GM21737 (cell line): ENCODE measurements at regions not wholly inside any gene's neighbourhood (a gene's known extent, or its start where the extent isn't known, plus 50 kb on each side); places are given as distances from the start of the nearest gene placed in this dataset.

Source experiments
- ATAC-seq: cut with Tn5 transposase; IDR thresholded peaks from one replicate; pipeline ENCODE4 v1.9.1; 2021; ENCODE audit warnings: mild to moderate bottlenecking, moderate library complexity; ENCODE audit not compliant: unreplicated experiment

DNA sequence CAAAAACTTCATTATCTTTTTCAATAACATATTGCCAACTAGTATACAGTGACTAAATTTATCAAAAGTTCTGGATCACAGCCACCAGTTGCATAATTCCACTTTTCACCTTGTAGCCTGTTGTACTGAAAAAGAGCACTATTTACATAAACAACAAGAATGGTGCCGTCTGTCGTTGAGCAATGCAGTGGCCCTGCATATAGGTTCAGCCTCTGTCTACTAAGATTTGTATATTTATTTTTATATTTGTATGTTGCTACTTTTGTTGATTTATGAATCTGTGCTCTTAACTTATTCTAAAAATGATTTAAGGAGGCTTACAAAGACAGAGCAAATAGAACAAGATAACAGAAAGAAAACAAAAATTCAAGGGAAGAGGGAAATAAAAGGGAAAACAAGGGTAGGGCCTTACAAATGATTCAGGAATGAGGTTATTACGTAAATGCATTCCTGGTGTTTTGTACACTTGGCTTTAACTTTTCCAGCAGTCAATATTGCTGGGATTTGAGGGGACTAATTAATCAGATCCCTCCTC, 257.6 kb upstream of the STT3B start:
- ATAC-seq: no peak

DNA sequence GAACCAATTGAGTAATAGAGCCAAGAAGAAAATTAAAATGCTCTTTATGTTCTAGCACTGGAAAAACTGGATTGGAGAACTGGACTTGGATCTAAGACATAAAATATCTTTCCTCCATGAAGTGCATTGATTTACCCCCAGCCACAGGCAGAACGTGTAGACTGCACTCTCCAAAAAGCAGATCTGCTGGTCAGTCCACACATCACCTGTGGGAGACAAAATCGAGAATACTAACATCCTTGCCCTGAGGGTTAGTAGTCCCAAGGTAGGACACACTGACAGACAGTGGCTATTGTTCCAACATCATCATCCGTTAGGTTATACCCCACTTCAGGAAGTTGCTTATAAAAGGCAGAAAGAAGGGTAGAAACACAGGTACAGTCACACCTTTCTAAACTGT, 257.1 kb upstream of the STT3B start:
- ATAC-seq: no peak

DNA sequence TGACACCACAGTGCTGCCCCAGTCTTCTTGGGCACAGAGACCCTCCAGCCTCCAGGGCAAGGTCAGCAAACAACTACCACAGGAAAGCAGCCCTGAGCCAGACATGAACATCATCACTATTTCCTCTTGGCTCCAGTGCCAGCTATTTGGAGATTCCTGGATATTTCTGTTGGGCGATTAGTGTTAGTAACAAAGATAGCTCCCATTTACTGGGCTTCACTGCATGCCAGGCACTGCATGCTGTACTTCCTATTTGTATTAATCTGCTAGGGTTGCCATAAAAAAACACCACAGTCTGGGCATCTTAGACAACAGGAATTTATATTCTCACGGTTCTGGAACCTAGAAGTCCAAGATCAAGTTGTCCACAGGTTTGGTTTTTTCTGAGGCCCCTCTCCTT, 255.1 kb upstream of the STT3B start:
- ATAC-seq: no peak

DNA sequence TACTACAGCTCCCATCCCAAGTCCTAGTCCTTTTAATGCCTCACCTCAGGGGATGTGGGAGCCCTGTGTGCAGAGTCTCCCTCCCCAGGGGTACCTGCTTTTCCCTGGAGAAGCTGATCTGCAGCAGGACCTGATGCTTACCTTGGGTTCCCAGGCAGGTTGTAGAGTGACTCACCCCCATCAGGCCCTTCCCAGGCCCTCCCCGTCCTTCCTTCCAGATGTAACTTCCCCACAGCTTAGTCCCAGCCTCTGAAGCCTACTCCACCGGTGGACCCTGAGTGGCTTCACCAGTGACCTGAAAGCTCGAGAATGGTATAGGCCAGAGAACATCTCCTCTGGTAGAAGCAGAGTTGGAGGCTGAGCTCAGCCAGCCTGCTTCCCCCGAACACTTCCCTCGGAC, 254.2 kb upstream of the STT3B start:
- ATAC-seq: no peak

DNA sequence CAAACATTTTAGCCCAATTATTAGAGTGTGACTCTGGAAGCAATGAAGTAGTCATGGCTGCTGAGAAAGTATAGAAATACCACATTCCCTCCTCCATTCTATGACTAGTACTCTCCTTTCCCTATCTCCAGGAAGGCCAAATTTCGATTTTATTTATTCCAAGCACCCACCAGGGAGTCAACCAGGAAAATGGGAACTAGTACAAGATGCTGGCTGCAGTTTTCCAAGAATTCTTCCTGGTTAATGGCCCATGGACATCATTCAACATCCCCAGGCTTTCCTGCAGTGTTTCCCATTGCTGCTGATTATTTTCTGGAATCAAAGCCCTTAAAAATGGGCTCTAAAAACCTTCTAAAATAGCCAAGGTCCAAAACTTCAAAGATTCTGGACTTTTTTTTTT, 247.9 kb upstream of the STT3B start:
- ATAC-seq: no peak

DNA sequence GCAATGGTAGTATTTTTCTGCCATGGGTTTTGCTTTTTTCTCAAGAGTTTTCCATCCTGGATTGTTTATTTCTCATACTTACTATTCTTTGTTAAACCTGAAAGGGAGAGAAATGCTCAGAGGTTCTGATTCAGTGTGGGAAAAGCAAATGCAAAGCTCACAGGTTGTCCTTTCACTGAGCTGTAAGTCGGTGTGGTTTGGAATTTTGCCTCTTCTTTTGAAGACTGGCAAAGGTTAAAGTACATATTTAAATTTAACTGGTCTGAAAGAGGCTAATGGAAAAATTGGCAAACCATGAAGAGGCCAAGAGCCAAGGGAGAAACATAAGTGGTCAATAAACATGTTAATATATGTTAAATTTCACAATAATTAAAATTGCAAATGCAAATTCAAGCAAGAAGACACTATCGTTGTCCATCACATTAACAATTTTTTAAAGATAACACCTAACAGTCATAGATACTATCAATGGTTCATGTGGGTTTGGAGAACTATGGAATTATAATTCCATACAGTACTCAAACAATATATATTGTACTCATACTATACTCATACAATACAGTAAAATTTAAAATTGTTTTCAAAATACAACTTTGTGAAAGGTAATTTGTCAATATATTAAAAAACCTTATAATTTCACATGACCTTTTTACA, 246.8 kb upstream of the STT3B start:
- ATAC-seq: no peak

DNA sequence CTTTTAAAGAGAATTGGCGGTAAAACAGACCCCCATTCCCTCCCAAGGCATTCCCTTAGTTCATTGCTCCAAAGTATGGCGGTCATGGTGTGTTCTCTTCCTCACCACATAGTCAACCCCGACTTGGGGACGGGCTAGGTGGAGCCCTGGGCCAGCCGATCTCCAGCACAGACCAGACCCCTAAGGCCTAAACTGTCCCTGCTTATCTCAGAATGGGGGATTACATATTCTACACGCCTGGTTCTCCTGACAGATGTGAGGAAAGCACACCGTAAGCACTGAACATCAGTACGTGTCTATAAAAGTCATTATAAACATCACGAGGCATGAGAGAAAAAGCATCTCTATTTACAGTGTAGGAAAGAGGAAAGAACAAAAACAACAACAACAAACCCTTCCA, 244.5 kb upstream of the STT3B start:
- no peak for ATAC-seq

DNA sequence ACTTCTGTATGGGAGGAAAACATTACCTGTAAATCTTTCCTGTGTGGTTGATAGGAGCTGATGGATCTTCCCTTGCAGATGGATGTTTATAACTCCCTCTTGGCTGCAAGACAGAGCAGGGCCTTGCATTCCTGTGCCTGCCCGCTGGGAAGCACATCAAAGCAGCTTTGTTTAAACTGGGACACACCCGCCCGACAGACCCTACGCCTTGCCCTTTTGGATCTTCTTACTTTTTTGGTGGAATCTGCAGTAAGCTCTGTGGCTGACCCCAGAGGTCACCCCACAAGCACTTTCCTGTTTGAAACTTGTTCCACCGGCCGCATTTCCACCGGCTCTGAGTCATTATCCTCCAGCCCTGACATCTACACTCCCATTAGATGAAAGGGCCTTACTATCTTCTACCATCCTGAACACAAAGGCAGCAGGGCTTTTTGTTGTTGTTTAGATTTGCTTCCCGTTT, 244.1 kb upstream of the STT3B start:
- ATAC-seq: no peak

DNA sequence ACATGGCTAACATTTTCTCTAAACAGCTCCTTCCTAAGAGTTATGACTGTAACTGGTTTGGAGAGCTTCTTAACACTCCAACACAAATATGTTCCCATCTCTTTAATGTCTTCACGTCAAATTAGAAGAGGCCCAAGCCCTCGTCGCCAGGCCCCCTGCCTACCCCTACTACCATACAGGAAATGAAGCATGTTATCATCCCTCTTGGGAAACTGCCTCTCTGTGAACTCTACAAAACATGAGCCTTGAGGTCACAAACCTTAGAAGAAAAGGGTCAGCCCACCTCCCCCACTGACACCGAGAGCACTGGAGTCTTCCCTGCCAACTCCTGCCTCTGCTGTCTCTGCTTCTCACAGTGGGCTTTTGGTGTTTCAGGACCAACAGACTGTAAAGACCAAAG, 243.1 kb upstream of the STT3B start:
- no peak for ATAC-seq

DNA sequence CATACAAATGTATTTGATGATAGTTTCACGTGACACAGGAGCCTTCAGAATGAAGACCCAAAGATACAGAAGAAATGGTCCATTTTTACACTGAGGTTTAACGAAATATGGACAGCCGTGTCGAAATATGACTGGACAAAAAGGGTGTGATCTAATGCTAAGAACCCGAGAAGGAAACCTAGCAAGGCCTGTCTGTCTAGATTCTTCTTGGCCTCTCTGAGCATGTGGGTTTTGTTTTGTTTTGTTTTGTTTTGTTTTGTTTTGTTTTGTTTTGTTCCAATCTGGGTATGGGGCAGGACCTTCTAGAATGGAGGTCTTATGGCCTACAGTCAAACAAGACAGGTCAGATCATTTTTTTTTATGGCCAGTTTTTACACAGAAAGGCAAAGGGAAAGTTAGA, 242.7 kb upstream of the STT3B start:
- no peak for ATAC-seq

DNA sequence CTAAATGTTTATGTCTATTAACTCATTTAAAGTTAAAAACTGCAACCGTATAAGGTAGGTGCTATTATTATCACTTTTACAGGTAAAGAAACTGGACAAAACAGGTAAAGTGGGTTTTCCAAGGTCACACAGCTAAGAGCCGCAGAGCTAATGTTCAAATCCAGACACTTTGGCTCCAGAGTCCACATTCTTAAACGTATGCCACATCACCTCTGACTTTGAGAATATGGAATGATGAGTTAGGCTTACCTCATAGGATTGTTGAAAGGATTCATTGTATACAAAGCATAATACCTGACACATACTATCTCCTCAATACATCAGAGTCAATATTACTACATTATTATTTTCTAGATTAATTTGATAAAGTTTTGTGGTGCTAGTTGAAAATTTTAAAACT, 240.9 kb upstream of the STT3B start:
- no peak for ATAC-seq

DNA sequence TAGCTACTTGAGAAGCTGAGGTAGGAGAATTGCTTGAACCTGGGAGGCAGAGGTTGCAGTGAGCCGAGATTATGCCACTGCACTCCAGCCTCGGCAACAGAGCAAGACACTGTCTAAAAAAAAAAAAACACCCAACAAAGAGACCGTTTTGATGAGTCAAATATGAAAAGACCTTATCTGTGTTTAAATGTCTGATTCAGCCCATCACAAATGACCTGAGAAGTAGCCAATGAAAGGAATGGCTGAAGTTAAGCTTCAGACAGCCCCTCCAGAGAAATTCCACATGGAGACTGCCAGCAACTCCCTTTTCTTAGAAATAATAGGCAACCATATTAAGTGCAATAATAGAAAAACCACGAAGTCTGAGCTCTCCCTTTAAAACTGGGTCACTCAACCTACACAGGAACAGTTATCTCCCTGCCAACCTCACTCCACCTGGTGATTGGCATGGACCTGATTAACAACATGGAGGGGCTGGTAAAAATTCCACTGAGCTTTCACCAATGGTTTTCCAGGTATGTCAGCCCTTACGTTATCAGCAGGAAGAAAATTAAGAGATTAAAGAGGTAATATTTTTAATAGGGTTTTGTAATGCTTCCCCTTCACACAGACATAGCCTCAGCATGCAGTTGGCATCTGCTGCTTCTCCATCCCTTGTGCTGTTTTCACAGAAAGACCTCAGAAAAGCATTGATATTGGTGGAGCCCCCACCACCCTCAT, 238.1 kb upstream of the STT3B start:
- ATAC-seq: no peak

DNA sequence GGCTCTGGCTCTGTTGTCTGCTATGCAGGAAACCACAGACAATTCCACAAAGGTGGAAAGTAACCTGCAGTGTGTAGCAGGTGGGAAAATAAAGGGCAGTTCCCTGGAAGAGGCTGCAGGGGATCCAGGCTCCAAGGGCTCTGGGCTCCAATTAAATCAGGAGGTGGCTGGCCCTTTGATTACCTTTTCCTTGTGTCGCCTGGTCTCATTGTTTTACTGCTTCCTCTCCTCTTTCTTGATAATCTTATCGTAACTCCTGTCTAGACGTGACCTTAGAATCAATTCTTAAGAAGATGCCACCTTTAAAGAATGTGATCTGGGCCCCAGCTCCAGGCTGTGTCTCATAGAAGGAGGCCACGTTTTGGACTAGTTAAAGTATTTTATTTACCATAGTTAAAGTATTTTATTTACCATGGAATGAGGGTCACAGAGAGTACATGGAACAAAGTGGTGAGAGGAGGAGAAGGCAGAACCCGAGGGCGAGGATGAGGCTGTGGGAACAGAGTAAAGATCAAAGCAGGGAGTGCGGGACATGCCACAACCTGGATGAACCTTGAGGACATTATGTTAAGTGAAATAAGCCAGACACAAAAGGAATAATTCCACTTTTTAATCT, 237.5 kb upstream of the STT3B start:
- ATAC-seq: no peak

DNA sequence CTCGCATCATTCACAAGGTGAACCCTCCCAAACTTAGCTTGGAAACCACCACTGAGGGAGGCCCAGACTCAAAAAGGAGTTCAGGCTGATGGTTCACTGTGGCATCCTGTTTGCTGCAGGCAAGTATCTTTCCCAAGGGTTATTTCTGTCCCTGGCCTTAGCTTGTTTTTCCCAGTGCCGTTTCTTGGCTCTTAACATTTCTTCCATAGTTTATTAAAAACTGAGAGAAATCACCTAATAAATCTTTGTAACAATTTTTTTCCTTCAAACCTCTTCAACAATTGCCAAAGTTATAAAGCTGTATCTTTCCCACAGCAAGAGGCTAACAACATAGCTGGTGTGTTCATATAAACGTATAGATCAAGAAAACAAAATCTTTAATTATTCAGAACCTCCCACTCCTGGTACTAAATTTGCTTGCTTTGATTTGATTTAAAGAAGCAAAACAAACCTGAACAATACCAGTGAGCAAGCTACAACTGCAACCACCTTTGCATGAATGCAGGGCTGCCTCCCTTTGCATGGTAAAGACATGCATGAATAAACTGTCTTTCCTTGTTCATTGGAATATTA, 234.9 kb upstream of the STT3B start:
- ATAC-seq: no peak

DNA sequence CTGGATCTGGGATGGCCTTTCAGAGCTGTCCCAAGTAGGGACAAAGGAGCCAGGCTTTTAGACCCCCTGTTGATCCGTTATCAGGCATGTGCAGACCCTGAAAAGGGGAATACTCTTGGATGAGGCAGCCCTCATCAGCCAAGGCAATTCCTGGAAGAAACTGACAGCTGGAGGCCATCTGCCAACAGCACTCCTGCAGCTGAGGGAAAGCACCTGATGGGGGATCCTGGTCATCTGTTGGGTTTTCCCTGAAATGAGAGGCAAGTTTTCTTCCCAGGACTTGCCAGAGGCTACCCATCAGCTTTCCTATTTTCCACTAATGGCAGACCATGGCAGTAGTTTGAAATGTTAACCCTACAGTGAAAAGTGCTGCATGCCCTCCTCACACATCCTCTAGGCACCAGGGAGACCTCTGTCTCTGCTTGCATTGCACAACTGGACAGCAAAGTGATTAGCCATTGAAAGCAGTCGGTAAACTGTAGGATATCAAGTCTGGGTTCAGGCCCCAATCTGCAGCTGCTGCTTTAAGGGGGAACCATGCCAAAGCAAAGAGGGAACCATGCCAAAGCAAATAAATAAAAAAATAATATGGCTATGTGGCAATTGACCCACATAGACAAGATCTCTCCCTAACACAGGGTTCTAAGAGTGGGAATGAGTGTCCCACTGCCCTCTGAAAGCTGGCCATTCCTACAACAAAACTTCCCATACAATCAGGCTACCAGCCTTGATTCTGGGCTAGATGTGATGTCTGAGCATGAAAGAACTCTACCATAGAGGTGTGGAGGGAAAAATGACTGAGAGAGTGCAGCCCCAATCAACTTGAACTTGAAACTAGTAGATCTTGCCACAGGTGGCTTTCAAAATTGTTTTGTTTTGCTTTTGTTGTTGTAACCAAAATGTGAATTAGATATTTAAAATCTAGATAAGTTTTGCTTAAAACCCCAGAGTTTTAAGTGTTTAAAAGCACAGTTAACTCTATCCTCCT, 232.0 kb upstream of the STT3B start:
- no peak for ATAC-seq

DNA sequence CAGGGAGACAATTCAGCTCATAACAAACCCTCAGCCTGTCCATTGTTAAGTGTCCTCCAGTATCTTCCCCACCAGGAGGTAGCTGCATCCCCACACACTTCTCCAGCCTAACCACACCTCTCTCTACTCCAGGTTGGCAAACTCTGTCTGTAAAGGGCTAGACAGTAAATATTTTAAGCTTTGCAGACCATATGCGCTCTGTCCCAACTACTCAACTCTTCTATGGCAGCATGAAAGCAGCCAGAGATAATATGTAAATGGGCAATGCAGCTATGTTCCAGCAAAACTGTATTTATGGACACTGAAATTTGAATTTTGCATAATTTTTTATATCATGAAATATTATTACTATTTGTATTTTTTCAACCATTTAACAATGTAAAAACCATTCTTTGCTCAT, 230.4 kb upstream of the STT3B start:
- no peak for ATAC-seq

DNA sequence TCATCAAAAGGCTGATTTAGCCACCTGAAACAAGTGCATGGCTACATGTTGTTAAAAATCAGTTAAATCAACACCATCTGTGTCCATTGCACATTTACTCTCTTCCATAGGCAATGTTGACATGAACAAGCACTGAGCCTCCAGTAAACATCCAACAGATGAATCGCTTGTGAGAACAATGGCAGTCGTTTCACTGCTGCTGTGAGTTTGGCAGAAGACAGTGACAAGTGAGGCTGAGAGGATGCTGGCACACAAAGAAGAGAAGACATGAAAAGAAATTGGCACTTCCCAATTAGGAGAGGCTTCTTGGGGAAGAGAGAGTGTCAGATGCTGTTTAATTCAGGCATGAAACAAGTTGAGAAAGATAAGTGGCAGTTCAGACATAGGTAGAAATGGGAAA, 227.4 kb upstream of the STT3B start:
- no peak for ATAC-seq

DNA sequence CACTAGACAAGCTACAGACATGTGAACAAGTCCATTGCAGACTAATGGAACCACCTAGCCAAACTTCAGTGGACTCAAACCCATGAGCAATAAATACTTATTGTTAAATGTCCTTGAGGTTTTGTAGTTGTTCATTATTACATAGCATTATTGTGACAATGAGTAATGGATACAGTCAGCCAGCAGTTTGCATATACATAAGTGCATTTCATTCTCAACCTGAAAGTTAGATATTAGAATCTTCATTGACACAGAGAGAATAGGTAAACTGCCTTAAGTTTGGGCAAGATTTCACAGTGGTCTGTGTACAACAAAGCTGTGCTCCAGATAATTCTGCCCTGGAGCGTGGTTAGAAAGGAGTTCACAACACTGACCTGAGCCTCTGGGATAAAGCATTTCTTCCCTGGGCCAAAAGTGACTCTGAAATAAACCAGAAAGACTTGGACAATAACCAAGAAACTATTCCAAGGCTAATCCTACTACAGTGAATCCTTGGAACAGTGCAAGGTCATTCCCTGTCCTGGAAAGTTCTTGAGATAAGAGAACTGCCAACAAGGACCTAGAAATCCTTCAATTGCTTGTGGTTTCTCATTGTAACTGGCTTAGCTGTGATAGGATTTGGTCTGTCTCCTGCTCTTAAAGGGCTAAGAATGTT, 225.5 kb upstream of the STT3B start:
- no peak for ATAC-seq

DNA sequence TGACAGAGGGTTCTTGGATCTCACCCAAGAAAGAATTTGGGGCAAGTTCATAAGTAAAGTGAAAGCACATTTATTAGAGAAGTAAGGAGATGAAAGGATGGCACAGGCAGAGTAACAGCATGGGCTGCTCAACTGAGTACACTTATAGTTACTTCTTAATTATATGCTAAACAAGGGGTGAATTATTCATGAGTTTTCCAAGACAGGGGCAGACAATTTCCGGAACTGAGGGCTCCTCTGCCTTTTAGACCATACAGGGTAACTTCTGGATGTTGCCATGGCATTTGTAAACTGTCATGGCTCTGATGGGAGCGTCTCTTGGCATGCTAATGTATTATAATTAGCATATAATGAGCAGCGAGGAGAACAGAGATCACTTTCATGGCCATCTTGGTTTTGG, 221.2 kb upstream of the STT3B start:
- no peak for ATAC-seq

DNA sequence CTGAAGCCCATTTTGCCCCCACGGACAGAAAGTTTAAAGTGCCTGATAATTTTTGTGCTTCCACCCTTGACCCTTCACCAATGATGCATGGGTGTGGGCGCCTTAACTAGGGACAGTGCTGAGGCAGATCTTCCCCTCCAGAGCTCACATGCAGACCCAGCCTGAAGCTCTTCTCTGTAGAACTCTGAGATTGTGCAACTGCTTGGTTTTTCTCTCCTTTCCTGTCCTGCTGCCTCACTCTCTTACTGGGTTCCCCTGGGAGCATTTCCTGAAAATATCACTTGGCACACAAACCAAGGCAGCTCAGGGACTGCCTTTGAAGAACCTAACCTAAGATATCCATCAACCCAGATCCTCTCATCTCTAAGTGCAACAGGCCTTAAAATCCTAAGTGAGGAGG, 220.3 kb upstream of the STT3B start:
- ATAC-seq: no peak
